Smooth muscle cell (in vitro differentiated cells): ENCODE measurements at regions not wholly inside any gene's neighbourhood (a gene's known extent, or its start where the extent isn't known, plus 50 kb on each side); places are given as distances from the start of the nearest gene placed in this dataset.

Experiments
- DNase-seq: peaks from one replicate; lab custom pipeline; 2025; ENCODE audit not compliant: unreplicated experiment; lab: John Stamatoyannopoulos, UW
- H2AFZ ChIP-seq: fragments of 200-600 bp; sonication (generic); 2 replicates; pipeline ENCODE4 v1.6.0; 2016; ENCODE audit warnings: antibody characterized with exemption, low read depth, mild to moderate bottlenecking
- H3F3A ChIP-seq: fragments of 200-600 bp; sonication (generic); 2 replicates; pipeline ENCODE4 v1.6.0; 2017; ENCODE audit warnings: antibody characterized with exemption, low read depth
- H3K27ac ChIP-seq: fragments of 200-600 bp; sonication (generic); 2 replicates; pipeline ENCODE4 v1.5.1; 2016; ENCODE audit warnings: low read depth, mild to moderate bottlenecking
- H3K27me3 ChIP-seq: fragments of 200-600 bp; sonication (generic); 2 replicates; pipeline ENCODE4 v1.6.1; 2016; ENCODE audit warnings: low read depth, mild to moderate bottlenecking
- H3K36me3 ChIP-seq: fragments of 200-600 bp; sonication (generic); 2 replicates; pipeline ENCODE4 v1.5.1; 2016; ENCODE audit warnings: low read depth
- H3K4me1 ChIP-seq: fragments of 200-600 bp; sonication (generic); 2 replicates; pipeline ENCODE4 v1.5.1; 2016; ENCODE audit warnings: low read depth
- H3K4me2 ChIP-seq: fragments of 200-600 bp; sonication (generic); 2 replicates; pipeline ENCODE4 v1.6.0; 2016; ENCODE audit warnings: mild to moderate bottlenecking
- H3K4me3 ChIP-seq: fragments of 200-600 bp; sonication (generic); 2 replicates; pipeline ENCODE4 v1.5.1; 2016; ENCODE audit warnings: mild to moderate bottlenecking
- H3K79me2 ChIP-seq: fragments of 200-600 bp; sonication (generic); 2 replicates; pipeline ENCODE4 v1.6.0; 2016; ENCODE audit warnings: low read depth, mild to moderate bottlenecking
- H3K9ac ChIP-seq: fragments of 200-600 bp; sonication (generic); 2 replicates; pipeline ENCODE4 v1.6.0; 2016; ENCODE audit warnings: low read depth
- H3K9me3 ChIP-seq: fragments of 200-600 bp; sonication (generic); replicated peaks from 2 replicates; pipeline ENCODE4 v1.5.1; 2016; ENCODE audit warnings: low read depth
- H4K20me1 ChIP-seq: fragments of 200-600 bp; sonication (generic); 2 replicates; pipeline ENCODE4 v1.6.0; 2016; ENCODE audit warnings: low read depth
- CTCF ChIP-seq: fragments of 200-600 bp; sonication (generic); IDR thresholded peaks from 2 replicates; pipeline ENCODE4 v1.5.1; 2017; ENCODE audit warnings: borderline replicate concordance, mild to moderate bottlenecking, antibody characterized with exemption; ENCODE audit not compliant: insufficient read depth, poor library complexity, severe bottlenecking
- WGBS: methylation state at CpG from one replicate; pipeline ENCODE4 v1.1.7; 2016; ENCODE audit warnings: low lambda C conversion rate; 5-methylcytosine and 5-hydroxymethylcytosine counted together

GRCh38 chr5:17014686-17015085 is 78.6 kb upstream of the MYO10 start:
- WGBS = 96% methylated on average over 3 of the region's 3 CpGs
- H3K79me2 ChIP-seq = no peaks in the 10 kb centered on the region

DNA sequence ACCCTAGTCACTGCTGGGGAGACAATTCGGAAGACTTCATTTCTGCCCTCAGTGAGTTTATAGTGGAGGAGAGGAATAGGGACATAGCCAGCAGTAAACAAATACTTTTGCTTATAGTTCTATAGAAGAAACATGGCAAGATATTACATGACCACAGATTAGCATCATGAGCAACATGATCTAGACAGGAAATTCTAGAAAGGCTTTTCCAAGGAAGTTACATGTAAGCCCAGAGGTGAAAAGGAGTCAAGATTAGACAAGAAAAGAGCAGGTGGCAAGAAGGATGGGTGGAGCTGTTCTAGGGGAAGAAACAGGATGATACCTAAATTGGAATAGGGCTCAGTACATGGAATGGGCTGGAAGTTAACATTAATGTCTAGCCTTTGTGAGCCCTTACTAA is 82.8 kb upstream of the MYO10 start:
- Histone ChIP-seq H3K4me3 (no peak overlapping the region), H3K79me2 (no peaks in the 10 kb centered on the region), H3K27ac (no peak overlapping the region), H3K4me1 (peaks cover 7% of the 10 kb centered on the region), H2AFZ (no peak overlapping the region), H3F3A (peaks cover 12% of the 10 kb centered on the region), H3K9me3 (no peaks in the 10 kb centered on the region), H4K20me1 (no peaks in the 10 kb centered on the region), H3K4me2 (peak overlapping the region; percentile 20), H3K36me3 (no peaks in the 10 kb centered on the region), H3K27me3 (no peaks in the 10 kb centered on the region), H3K9ac (no peak overlapping the region)
- no peak for DNase-seq
- no peak for TF ChIP-seq CTCF
- 100% methylated on average over 1 of the region's 1 CpG for WGBS

More at GRCh38 chr5:17014686-17015085, 78.6 kb upstream of the MYO10 start:
- H3K27ac ChIP-seq = no peak overlapping the region
- no peaks in the 10 kb centered on the region for H3K27me3 ChIP-seq
- H3K4me2 ChIP-seq = no peak overlapping the region
- no peak for TF ChIP-seq CTCF
- H3F3A ChIP-seq = peaks cover 7% of the 10 kb centered on the region
- H3K9me3 ChIP-seq = no peaks in the 10 kb centered on the region
- H3K9ac ChIP-seq = no peak overlapping the region
- no peaks in the 10 kb centered on the region for H3K4me1 ChIP-seq
- no peaks in the 10 kb centered on the region for H3K36me3 ChIP-seq
- H3K4me3 ChIP-seq = no peak overlapping the region
- no peak overlapping the region for H2AFZ ChIP-seq
- no peak for DNase-seq
- H4K20me1 ChIP-seq = no peaks in the 10 kb centered on the region

- H3K4me2 ChIP-seq = peak overlapping the region; percentile 20
- H3K9me3 ChIP-seq = no peaks in the 10 kb centered on the region
- no peak overlapping the region for H3K27ac ChIP-seq
- peaks cover 7% of the 10 kb centered on the region for H3K4me1 ChIP-seq
- no peak overlapping the region for H2AFZ ChIP-seq
- TF ChIP-seq CTCF = no peak
- peaks cover 12% of the 10 kb centered on the region for H3F3A ChIP-seq
- no peaks in the 10 kb centered on the region for H4K20me1 ChIP-seq
- no peaks in the 10 kb centered on the region for H3K36me3 ChIP-seq
- WGBS = 46% methylated on average over 6 of the region's 6 CpGs
- no peaks in the 10 kb centered on the region for H3K79me2 ChIP-seq
- H3K4me3 ChIP-seq = no peak overlapping the region
- DNase-seq = no peak
- no peaks in the 10 kb centered on the region for H3K27me3 ChIP-seq
- no peak overlapping the region for H3K9ac ChIP-seq
These were observed 83.2 kb upstream of the MYO10 start for GRCh38 chr5:17019324-17019723.
